ENCODE measurements at regions not wholly inside any gene's neighbourhood (a gene's known extent, or its start where the extent isn't known, plus 50 kb on each side); places are given as distances from the start of the nearest gene placed in this dataset.

DNA sequence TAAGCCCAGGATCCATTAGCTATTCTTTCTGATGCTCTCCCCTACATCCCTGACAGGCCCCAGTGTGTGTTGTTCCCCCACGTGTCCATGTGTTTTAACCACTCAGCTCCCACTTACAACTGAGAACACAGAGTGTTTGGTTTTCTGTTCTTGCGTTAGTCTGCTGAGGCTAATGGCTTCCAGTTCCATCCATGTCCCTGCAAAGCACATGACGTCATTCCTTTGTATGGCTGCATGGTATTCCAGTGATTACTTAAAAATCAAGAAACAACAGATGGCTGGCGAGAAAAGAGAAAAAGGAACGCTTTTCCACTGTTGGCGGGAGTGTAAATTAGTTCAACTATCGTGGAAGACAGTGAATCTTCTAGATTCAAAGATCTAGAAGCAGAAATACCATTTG lies 556.0 kb downstream of the PTPRC start:
- TF ChIP-seq, protein P1, sequence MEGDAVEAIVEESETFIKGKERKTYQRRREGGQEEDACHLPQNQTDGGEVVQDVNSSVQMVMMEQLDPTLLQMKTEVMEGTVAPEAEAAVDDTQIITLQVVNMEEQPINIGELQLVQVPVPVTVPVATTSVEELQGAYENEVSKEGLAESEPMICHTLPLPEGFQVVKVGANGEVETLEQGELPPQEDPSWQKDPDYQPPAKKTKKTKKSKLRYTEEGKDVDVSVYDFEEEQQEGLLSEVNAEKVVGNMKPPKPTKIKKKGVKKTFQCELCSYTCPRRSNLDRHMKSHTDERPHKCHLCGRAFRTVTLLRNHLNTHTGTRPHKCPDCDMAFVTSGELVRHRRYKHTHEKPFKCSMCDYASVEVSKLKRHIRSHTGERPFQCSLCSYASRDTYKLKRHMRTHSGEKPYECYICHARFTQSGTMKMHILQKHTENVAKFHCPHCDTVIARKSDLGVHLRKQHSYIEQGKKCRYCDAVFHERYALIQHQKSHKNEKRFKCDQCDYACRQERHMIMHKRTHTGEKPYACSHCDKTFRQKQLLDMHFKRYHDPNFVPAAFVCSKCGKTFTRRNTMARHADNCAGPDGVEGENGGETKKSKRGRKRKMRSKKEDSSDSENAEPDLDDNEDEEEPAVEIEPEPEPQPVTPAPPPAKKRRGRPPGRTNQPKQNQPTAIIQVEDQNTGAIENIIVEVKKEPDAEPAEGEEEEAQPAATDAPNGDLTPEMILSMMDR (IDR thresholded peaks at IDR 0.05) = no peak
- TF ChIP-seq POLR2A (IDR thresholded peaks at IDR 0.05) = no peak
